Renal cortical epithelial cell (primary cell): ENCODE measurements at regions not wholly inside any gene's neighbourhood (a gene's known extent, or its start where the extent isn't known, plus 50 kb on each side); places are given as distances from the start of the nearest gene placed in this dataset.

Experiments
- DNase-seq: peaks from one replicate; pipeline ENCODE4 v3.0.0-alpha.2; 2011; ENCODE audit warnings: low read depth

DNA sequence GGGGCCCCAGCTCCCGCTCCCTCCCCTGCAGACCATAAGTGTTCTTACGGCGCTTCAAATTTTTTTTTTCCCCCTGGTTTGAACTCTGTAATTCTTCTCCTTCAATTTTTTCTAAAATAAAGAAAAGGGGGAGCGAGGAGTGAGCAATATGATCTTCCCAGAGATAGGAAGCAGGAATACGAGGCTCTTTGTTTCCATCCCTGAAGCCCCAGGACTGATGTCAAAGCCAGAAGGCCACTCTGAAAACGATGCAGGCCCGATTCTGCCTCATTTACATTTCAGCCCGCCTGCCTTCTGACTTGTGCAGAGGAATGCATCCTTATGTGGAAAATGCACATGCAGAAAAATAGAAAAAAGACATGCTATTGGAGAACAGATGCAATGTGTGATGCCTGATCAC lies 401.5 kb upstream of the MKI67 start:
- DNase-seq: no peak

DNA sequence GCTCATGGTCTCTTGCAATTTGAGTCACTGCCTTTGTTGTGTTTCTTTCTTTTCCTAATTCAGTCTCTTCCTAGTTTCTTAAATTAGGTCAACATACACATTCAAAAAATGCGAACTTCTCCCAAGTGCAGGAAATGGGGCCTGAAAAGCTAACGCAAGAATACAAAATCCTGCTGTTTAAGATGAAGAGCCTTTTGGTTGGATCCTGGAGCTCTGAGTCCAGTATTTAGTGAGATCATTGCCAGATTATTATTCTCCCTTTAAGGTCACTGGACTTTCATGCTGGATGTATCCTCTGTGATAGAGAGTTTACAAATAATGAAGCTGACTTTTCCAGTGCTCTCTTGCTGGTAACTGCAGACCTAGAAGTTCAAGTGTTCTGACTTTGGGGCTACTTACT lies 401.9 kb upstream of the MKI67 start:
- no peak for DNase-seq

DNA sequence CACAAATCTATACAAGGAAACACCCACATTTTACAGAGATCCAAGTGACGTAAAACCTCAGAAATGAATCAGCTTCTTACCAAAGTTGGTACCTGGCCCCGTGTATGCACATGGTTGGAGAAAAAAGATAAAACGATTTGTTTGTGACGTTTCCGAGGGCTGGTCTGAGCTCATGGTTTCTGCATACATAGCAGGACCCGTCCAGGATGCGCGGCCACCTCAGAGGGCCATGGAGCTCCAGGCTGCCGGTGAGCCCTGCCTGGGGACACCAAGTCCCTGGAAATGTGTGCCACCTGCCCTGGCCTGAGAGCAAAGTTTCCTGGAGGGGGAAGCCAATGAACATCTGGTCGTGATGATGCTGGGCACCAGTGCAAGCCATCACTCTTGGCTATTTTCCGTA lies 402.6 kb upstream of the MKI67 start:
- DNase-seq: no peak

- no peak for DNase-seq
These were observed 403.0 kb upstream of the MKI67 start for GRCh38 chr10:128529225-128529624.

DNA sequence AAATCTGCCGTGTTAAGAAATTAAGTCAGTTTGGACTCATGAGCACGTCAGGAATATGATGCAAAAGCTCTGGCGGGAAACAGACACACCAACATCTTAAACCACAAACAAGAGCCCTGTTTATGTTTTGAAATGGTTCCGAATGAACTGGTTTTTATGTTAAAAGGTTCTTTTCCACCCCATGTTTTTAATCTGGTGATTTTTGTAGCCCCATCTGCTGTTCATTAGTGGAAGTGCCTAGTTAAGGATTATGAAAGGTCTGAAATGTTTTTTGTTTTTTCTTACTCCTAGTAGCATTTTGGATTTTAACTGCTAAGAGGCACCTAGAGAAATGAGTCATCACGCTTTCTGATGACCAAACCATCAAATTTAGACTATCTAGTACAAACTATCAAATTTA lies 404.1 kb upstream of the MKI67 start:
- no peak for DNase-seq

- no peak for DNase-seq
These were observed 404.7 kb upstream of the MKI67 start for GRCh38 chr10:128530946-128531345.

- no peak for DNase-seq
These were observed 408.5 kb upstream of the MKI67 start for GRCh38 chr10:128534686-128535085.

- no peak for DNase-seq
These were observed 410.0 kb upstream of the MKI67 start for GRCh38 chr10:128536259-128536658.

GRCh38 chr10:128537834-128538330 lies 411.7 kb upstream of the MKI67 start:
- DNase-seq: no peak

GRCh38 chr10:128538671-128539070 lies 412.4 kb upstream of the MKI67 start:
- no peak for DNase-seq

- no peak for DNase-seq
These were observed 413.4 kb upstream of the MKI67 start for GRCh38 chr10:128539510-128540127.

DNA sequence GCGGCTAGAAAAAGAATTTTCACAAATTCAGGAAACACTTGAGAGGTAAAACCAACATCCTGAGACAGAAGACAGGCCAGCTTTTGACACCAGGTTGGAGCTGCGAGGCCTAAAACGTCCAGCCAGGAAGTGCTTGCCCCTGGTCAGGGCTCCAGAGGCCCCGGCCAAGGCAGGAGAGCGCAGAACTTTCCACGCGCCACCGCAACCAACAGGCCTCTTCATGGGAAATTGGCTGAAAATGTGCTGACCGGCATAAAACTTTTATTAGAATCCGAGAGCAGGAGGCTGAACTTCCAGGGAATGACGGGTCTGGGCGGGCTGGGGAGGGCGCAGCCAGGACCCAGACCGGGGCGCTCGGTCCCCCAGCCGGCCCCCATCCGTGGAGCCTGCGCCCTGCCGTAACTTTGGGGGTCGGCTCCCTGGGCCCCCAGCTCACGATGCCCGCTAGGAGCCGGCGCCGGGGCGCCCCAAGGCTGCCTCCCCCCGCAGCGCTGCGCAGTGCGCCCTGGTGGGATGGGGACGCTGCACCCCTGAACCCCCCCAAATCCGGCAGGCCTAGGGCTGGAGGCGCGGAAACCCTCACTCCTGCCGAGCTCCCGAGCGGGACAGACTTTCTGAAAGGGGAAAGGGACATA lies 414.0 kb upstream of the MKI67 start:
- DNase-seq: no peak

- DNase-seq: no peak
These were observed 414.8 kb upstream of the MKI67 start for GRCh38 chr10:128540781-128541761.

DNA sequence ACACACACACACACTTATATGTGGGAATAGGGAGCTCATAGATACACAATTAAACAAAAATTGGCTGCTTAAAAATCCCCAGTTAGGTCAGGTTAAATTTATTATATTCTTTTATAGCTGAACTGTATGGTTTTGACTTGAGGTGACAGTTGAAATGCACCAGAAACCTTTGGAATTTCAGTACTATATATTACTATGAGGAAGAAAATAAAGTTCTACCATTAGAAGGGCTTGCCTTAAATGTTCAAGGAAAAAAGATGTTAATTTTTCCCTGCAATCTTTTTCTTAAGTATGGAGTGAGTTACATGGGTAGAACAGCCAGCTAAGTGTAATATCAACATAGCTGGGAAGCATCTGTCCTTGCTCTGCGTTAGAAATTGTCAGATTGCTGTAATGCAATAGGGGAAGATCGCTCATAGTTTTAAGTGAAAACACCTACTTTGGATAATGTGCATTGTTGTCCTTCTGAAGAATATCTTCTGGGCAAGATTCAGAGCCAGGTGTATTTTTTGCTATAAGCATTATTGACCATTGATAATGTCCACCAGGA lies 415.8 kb upstream of the MKI67 start:
- DNase-seq: no peak

- no peak for DNase-seq
These were observed 416.4 kb upstream of the MKI67 start for GRCh38 chr10:128542659-128543058.

DNA sequence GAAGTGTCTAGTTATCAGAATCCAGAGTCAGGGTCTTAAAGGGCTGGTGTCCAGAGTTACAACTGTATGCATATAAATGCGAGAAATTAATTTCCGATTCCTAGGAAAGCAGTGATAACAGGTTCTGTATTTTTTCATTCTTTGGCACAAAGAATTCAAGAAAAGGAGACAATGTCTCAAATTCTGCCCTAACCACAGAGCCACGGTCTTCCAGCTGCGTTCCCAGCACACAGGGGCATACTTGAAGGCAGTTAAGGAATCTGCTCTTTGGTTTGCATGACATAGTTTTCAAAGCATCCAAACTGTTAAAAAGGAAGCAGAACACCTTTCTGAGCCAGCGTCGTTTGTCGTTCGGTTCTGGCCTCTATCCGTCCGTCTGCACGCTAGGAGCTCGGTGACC lies 416.9 kb upstream of the MKI67 start:
- no peak for DNase-seq

- DNase-seq: no peak
These were observed 419.0 kb upstream of the MKI67 start for GRCh38 chr10:128545216-128545615.

- DNase-seq: no peak
These were observed 420.5 kb upstream of the MKI67 start for GRCh38 chr10:128546651-128547165.

GRCh38 chr10:128549101-128549608 lies 422.9 kb upstream of the MKI67 start:
- no peak for DNase-seq

DNA sequence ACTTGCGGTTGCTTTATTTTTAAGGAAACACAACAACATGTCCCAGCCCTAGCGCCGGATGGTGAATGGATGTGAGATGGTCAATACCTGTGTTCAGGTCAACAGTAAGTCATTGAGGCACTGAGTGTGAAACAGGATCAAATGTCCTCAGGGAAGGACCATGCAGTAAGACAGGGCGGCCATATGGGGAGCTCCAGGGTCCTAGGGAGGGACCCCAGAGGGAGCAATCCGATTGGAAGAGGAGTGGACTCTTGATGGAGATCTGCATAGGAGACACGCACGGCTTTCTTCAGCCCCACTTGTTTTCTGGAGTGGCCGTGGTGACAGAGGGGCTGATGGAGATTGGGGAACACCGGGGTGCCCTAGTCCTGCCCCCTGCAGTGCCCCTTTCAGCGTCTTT lies 423.8 kb upstream of the MKI67 start:
- no peak for DNase-seq

DNA sequence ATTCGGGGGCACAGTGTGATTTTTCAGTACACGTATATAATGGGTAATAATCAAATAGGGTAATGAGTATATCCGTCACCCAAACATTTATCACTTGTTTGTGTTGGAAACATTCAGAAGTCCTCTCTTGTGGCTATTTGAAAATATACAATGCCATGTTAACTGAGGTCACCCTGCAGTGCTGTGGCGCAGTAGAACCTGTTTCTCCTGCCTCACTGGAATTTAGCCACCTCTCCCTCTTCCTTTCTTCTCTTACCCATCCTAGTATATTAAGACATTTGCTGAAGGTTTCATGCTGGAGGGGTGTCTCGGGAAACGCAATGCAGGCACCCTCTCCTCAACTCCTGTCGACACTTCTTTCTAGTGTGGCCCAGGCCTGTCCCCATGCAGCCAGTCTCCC lies 425.3 kb upstream of the MKI67 start:
- no peak for DNase-seq

DNA sequence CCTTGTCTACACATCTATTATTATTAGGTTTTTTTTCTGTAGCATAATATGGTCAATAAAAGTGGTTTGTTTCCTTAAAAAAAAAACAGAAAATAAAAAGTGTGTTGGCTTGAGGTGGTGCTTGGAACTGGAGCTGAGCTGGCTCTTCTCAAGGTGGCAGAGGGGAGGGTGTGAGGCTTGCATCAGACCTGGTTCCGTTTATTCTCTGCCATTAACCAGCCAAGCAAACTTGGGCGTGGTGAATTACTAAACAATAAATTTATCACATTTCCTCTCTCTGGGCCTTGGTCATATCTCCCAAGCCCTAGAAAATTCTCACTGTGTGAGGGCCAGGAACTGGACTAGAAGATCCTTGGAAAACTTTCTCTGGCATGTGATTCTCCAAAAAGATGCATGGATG lies 427.5 kb upstream of the MKI67 start:
- DNase-seq: no peak
